Femur (tissue), 1 donor: ENCODE measurements at regions not wholly inside any gene's neighbourhood (a gene's known extent, or its start where the extent isn't known, plus 50 kb on each side); places are given as distances from the start of the nearest gene placed in this dataset.

Source experiments
- DNase-seq: peaks from one replicate; pipeline ENCODE4 v3.0.0-alpha.2; 2017

- no peak for DNase-seq
Measured at GRCh38 chr2:107025869-107026380, 140.0 kb upstream of the ST6GAL2 start.

- no peak for DNase-seq
Measured at GRCh38 chr2:107027205-107027604, 141.2 kb upstream of the ST6GAL2 start.

GRCh38 chr2:107027810-107028209 lies 141.8 kb upstream of the ST6GAL2 start:
- no peak for DNase-seq

DNA sequence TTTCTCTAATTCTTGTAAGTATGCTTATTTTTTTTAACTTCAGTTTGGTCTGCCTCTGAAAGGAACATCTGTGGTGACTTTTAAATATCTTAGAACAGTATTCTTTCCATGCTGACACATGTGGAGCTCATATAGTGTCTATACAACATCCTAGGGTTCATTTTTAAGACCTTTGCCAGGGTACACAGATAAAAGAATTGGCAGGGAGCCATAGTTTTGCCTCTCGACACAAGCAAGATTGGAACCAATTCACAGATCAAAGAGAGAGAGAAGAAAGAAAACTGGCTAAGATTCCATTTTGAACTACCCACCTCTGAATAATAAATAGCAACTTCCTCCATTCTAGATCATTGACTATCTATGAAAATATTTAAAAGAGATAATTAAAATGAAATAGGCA lies 142.7 kb upstream of the ST6GAL2 start:
- no peak for DNase-seq

GRCh38 chr2:107036293-107036692 lies 150.3 kb upstream of the ST6GAL2 start:
- no peak for DNase-seq

DNA sequence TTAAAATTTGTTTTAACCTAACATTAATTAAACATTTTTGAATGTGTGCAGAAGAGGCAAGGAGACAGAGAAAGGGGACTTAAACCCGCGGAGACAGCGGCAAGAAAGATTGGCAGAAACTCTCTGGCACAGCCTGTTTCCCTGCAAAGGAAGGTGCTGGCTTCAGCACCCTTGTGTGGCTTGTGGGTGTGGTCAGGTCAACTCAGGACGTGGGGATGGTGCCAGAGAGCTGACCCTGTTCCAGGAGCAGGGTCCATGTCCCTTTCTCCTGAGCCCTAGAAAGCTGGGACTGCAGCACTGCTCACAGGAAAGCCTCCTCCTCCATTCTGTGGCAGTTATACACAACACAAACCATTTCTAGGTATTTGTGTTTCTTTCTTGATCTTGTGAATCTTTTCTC lies 176.2 kb upstream of the ST6GAL2 start:
- no peak for DNase-seq

GRCh38 chr2:107062599-107063220 lies 176.7 kb upstream of the ST6GAL2 start:
- DNase-seq: no peak

DNA sequence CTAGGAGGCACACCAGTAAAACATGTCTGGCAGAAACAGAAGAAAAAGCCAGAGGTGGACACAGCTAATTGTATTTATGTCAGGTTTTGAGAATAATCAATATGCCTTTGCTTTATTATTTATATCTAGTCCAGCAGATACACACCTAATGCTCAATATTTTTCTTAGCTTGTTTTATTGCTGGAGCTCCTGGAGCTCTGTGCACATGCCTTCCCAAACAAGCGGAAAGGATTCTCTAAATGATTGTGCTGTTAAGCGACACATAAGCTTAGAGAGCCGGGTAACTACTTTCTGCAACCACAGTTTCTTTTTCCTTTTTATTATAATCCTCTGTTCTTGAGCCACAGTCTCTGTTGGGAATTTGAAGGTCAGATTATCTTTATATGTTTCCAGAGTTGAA lies 177.3 kb upstream of the ST6GAL2 start:
- no peak for DNase-seq

DNA sequence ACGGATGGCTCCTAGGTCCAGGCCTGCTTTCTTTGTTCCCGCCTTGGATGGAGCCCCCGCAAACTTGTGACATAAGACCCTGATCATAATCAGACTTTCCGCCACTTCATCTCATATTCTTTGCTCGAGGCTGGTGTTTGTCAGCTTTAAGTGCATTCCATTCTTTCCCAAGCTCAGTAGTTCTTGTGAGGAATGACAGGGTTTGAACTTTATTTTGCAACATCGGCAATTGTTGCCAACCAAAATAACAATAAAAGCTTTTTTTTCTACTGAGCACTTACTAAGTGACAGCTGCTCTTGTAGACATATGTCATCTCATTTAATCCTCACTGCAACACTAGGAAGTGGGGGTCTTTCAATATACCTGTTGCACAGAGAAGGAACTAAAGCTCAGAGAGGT lies 178.8 kb upstream of the ST6GAL2 start:
- DNase-seq: no peak

DNA sequence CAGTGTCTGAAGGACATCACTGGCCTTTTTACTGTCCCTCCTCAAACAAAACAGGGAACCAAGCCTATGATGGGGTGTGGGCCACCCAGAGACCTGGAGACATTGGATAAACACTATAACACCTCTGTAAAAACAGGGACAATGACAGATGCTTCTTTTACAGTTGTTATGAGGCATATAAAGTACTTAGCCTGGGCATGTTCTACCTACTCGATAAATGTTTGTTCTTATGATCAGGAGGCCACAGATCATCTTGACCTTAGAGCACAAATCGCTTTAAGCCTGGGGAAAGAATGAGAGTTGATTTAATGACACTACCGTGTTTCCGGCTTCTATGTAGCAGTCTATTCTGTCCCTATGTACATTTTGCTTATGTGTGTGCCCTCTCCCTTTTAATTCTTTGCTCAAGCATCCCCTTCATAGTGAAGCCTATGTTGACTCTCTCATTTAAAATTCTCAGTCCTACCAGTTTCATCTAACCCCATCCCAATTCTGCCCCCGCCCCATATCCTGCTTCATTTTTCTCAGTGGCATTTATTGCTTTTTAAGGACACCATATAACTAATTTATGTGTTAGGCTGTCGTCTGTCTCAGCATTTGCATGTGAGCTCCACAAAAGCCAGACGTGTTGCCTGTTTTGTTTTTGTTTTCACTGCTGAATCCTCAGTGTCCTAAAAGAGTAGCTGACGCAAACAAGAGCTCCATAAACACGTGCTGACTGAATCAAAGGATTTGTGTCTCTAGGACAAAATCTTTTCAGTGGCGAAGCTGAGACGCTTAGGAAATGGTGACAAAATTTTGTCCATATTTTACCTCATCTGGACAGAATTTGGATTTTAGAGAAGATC lies 182.3 kb upstream of the ST6GAL2 start:
- no peak for DNase-seq

GRCh38 chr2:107069890-107070289 lies 183.9 kb upstream of the ST6GAL2 start:
- no peak for DNase-seq

DNA sequence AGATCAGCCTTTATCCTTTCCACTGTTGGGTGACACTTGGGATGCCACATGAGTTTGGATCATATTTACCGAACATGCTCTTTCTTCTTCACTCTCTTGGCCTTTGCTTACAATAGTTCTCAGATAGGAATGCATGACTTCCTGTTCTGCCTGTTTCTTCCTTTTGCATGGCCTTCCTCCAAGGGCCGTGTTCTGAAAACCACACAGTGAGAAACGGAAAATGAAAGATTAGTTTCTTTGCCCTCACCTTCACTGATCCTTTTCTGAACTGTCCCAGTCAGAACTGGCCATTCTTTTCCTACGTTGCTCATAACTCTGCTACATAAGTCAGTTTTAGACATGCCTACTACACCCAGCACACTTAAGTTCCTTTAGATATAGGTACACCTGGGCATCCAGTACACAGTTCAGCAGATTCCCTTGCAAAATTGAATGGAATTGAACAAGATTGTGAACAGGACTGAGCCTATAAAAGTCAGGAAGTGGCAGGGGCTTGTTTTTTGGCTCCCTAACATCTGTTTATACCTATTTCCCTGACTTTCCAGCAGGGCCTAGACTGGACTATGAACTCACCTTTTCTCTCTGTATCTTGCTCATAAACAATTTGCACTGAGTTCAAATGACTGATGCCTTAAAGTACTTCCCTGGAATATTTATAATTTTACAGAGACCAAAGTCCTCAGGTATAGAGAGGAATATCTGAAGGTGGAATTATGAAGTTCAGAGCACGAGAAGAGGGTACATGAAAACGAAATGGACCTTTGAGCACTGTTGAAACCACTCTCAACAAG lies 186.4 kb upstream of the ST6GAL2 start:
- no peak for DNase-seq

- no peak for DNase-seq
Measured at GRCh38 chr2:107078584-107078983, 192.6 kb upstream of the ST6GAL2 start.

- no peak for DNase-seq
Measured at GRCh38 chr2:107086497-107086896, 200.5 kb upstream of the ST6GAL2 start.

DNA sequence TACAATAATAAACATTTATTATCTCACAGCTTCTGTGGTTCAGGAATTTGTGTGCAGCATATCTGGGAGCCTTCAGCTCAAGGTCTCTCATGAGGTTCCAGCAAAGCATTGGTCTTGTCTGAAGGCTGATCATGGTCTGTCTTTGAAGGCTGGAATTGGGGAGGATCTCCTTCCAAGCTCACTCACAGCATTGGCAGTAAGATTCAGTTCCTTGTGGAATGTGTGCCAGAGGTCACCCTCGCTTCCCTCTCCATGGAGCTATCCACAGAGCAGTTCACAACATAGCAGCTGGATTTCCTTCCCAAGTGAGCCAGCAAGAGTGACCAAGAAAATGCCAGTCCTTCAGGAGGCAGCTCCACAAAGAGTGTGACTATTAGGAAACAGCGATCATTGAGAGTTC lies 202.2 kb upstream of the ST6GAL2 start:
- DNase-seq: no peak

DNA sequence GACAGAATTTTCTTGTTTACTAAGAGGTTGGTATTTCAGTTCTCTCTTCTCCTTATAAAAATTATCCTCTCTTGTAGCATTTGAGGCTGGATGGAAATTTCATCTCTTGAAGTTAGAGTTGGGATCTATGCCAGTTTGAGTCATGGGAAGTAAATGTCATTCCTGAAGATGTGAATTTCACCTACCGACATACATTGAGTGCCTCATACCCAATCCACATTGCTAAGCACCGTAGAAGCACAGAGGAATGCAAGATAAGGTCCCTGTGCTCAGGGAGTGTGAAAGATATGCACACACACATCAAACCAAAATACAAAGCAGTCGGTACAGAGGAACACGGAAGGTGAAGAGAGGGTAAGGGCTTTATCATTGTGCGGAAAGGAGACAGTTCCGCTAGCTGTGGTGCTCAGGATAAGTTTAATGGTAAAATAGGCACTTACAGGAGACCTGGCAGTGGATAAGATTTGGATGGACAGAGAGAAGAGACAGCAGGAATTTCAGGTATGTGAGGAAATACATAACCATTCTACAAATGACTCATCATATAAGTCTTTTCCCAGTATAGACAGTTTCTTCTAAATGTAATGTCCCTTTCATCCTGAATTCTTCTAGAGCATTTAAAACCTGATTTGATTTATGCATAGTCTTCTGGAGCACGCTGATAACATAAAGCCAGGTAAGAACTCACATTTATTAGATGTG lies 205.3 kb upstream of the ST6GAL2 start:
- DNase-seq: no peak

- no peak for DNase-seq
Measured at GRCh38 chr2:107093426-107093957, 207.5 kb upstream of the ST6GAL2 start.

GRCh38 chr2:107094450-107094986 lies 208.6 kb upstream of the ST6GAL2 start:
- DNase-seq: no peak

GRCh38 chr2:107102176-107102575 lies 216.2 kb upstream of the ST6GAL2 start:
- no peak for DNase-seq

- DNase-seq: no peak
Measured at GRCh38 chr2:107107351-107107750, 221.4 kb upstream of the ST6GAL2 start.

GRCh38 chr2:107108556-107108955 lies 222.6 kb upstream of the ST6GAL2 start:
- DNase-seq: no peak

GRCh38 chr2:107111623-107112022 lies 225.7 kb upstream of the ST6GAL2 start:
- no peak for DNase-seq
